ENCODE measurements at regions not wholly inside any gene's neighbourhood (a gene's known extent, or its start where the extent isn't known, plus 50 kb on each side); places are given as distances from the start of the nearest gene placed in this dataset.
A peak's percentile ranks its signal among the peaks of the same experiment; 100 is the strongest.

DNA sequence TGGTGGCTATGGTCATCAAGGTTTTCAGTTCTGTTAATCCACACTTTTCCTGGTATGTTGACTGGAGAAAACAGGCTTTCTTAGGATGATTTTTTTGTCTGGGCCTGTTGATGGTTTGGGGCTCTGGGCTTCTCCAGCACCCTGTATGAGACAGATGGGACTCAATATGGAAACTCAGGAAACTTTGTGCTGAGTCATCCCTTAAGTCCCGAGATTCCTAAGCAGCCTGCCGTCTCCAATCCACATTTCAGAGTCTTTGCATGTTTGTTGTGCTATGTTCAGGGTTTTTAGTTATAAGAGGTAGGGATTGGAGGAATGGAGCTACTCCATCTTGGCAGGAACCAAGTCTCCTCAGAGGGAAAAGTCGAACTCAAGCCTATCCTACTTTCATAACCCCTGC, 253.3 kb upstream of the FOXF1 start:
- H2AFZ ChIP-seq (ENCODE audit: low read depth, low read length): no peak overlapping the region
- H3K27ac ChIP-seq (ENCODE audit: low read depth, low read length): no peak overlapping the region
- no peaks in the 10 kb centered on the region for H3K27me3 ChIP-seq (ENCODE audit: insufficient read depth, low read length)
- no peak for TF ChIP-seq EZH2 (IDR thresholded peaks at IDR 0.05; ENCODE audit: insufficient read depth, low read length)
- TF ChIP-seq CTCF (IDR thresholded peaks at IDR 0.05; ENCODE audit: insufficient read depth, low read depth, low read length): no peak
- H3K36me3 ChIP-seq (ENCODE audit: insufficient read depth, low read length): no peaks in the 10 kb centered on the region
- H4K20me1 ChIP-seq (ENCODE audit: insufficient read depth, low read length): no peaks in the 10 kb centered on the region
- H3K79me2 ChIP-seq (ENCODE audit: insufficient read depth, low read length): no peaks in the 10 kb centered on the region
- no peak overlapping the region for H3K27ac Mint-ChIP-seq (ENCODE audit: unreplicated experiment)
- no peaks in the 10 kb centered on the region for H3K4me1 Mint-ChIP-seq (ENCODE audit: low read depth, unreplicated experiment)
- H3K9me3 ChIP-seq (ENCODE audit: insufficient read depth, low read depth, low read length): no peaks in the 10 kb centered on the region
- peaks cover 13% of the 10 kb centered on the region for H3K27me3 Mint-ChIP-seq (ENCODE audit: low read depth, unreplicated experiment)
- no peak overlapping the region for H3K4me2 ChIP-seq (ENCODE audit: low read length)
- H3K9ac ChIP-seq (ENCODE audit: low read length): no peak overlapping the region
- H3K4me3 ChIP-seq (ENCODE audit: insufficient read depth, low read depth, low read length): no peak overlapping the region
- FAIRE-seq (no peak), DNase-seq (ENCODE audit: low read depth) (no peak)
- no peaks in the 10 kb centered on the region for H3K4me1 ChIP-seq (ENCODE audit: insufficient read depth, low read length)
- no peak overlapping the region for H3K4me3 Mint-ChIP-seq (ENCODE audit: unreplicated experiment)
- H3K36me3 Mint-ChIP-seq (ENCODE audit: low read depth, unreplicated experiment): peaks cover 2% of the 10 kb centered on the region
- peaks cover 17% of the 10 kb centered on the region for H3K9me3 Mint-ChIP-seq (ENCODE audit: unreplicated experiment)

DNA sequence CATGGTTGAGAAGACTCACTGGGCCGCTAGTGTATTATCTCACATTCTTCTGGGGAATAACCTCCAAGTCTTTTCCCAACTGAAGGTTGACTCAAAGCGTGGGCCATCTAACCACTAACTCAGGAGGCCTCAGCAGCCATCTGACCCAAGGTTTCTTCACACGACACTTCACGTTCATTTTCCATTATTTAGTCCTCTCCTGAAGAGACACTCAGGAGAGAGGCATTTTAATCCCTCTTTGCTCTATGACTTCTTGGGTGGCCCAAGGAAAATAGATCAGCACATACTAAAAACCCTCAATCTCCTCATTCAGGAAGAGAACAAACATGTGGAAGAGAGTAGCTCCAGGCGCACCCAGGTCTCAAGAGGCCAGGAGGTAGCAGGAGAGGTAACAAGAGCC, 252.8 kb upstream of the FOXF1 start:
- no peaks in the 10 kb centered on the region for H3K79me2 ChIP-seq (ENCODE audit: insufficient read depth, low read length)
- no peak for FAIRE-seq
- peaks cover 2% of the 10 kb centered on the region for H3K36me3 Mint-ChIP-seq (ENCODE audit: low read depth, unreplicated experiment)
- H3K4me1 ChIP-seq (ENCODE audit: insufficient read depth, low read length): no peaks in the 10 kb centered on the region
- no peaks in the 10 kb centered on the region for H3K36me3 ChIP-seq (ENCODE audit: insufficient read depth, low read length)
- H3K4me1 Mint-ChIP-seq (ENCODE audit: low read depth, unreplicated experiment): no peaks in the 10 kb centered on the region
- H3K4me2 ChIP-seq (ENCODE audit: low read length): no peak overlapping the region
- no peak for DNase-seq (ENCODE audit: low read depth)
- no peak overlapping the region for H3K9ac ChIP-seq (ENCODE audit: low read length)
- H3K9me3 ChIP-seq (ENCODE audit: insufficient read depth, low read depth, low read length): no peaks in the 10 kb centered on the region
- no peak overlapping the region for H2AFZ ChIP-seq (ENCODE audit: low read depth, low read length)
- H3K9me3 Mint-ChIP-seq (ENCODE audit: unreplicated experiment): peaks cover 17% of the 10 kb centered on the region
- peaks cover 10% of the 10 kb centered on the region for H3K27me3 Mint-ChIP-seq (ENCODE audit: low read depth, unreplicated experiment)
- no peak for TF ChIP-seq CTCF (IDR thresholded peaks at IDR 0.05; ENCODE audit: insufficient read depth, low read depth, low read length)
- TF ChIP-seq EZH2 (IDR thresholded peaks at IDR 0.05; ENCODE audit: insufficient read depth, low read length): no peak
- no peak overlapping the region for H3K4me3 Mint-ChIP-seq (ENCODE audit: unreplicated experiment)
- H3K27me3 ChIP-seq (ENCODE audit: insufficient read depth, low read length): no peaks in the 10 kb centered on the region
- H4K20me1 ChIP-seq (ENCODE audit: insufficient read depth, low read length): no peaks in the 10 kb centered on the region
- no peak overlapping the region for H3K27ac Mint-ChIP-seq (ENCODE audit: unreplicated experiment)
- H3K27ac ChIP-seq (ENCODE audit: low read depth, low read length): no peak overlapping the region
- no peak overlapping the region for H3K4me3 ChIP-seq (ENCODE audit: insufficient read depth, low read depth, low read length)

DNA sequence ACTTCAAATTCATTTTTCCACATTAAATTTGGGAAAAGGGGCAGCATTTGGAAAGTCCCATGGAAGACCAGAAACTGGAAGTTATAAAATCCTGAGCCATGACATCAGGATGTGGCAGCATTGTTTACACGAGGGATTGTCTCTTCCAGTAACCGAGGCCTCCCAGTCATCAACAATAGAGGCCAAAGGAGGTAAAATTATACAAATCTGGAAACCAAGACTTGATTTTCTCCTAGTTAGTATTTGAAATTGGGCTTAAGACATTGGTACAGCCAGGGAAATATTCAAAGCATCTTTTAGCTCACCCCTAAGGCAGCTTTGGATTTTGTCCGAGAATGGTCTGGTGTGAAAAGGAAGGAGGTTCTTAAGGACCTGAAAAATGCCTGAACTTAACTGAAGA, 251.6 kb upstream of the FOXF1 start:
- no peaks in the 10 kb centered on the region for H3K79me2 ChIP-seq (ENCODE audit: insufficient read depth, low read length)
- no peak for FAIRE-seq
- no peak overlapping the region for H2AFZ ChIP-seq (ENCODE audit: low read depth, low read length)
- no peak overlapping the region for H3K27ac Mint-ChIP-seq (ENCODE audit: unreplicated experiment)
- no peak overlapping the region for H3K27ac ChIP-seq (ENCODE audit: low read depth, low read length)
- H3K4me3 ChIP-seq (ENCODE audit: insufficient read depth, low read depth, low read length): no peak overlapping the region
- H3K9me3 Mint-ChIP-seq (ENCODE audit: unreplicated experiment): peaks cover 20% of the 10 kb centered on the region
- no peak overlapping the region for H3K9ac ChIP-seq (ENCODE audit: low read length)
- H3K4me1 Mint-ChIP-seq (ENCODE audit: low read depth, unreplicated experiment): no peaks in the 10 kb centered on the region
- no peaks in the 10 kb centered on the region for H3K9me3 ChIP-seq (ENCODE audit: insufficient read depth, low read depth, low read length)
- peaks cover 2% of the 10 kb centered on the region for H3K36me3 Mint-ChIP-seq (ENCODE audit: low read depth, unreplicated experiment)
- no peaks in the 10 kb centered on the region for H3K4me1 ChIP-seq (ENCODE audit: insufficient read depth, low read length)
- TF ChIP-seq CTCF (IDR thresholded peaks at IDR 0.05; ENCODE audit: insufficient read depth, low read depth, low read length): no peak
- no peak for TF ChIP-seq EZH2 (IDR thresholded peaks at IDR 0.05; ENCODE audit: insufficient read depth, low read length)
- H3K27me3 Mint-ChIP-seq (ENCODE audit: low read depth, unreplicated experiment): peaks cover 11% of the 10 kb centered on the region
- DNase-seq (ENCODE audit: low read depth): peak; percentile 5
- no peaks in the 10 kb centered on the region for H3K27me3 ChIP-seq (ENCODE audit: insufficient read depth, low read length)
- no peak overlapping the region for H3K4me2 ChIP-seq (ENCODE audit: low read length)
- H3K4me3 Mint-ChIP-seq (ENCODE audit: unreplicated experiment): no peak overlapping the region
- no peaks in the 10 kb centered on the region for H4K20me1 ChIP-seq (ENCODE audit: insufficient read depth, low read length)
- H3K36me3 ChIP-seq (ENCODE audit: insufficient read depth, low read length): no peaks in the 10 kb centered on the region

Data from astrocyte (in vitro differentiated cells and primary cell).